HepG2 (cell line): ENCODE measurements at regions not wholly inside any gene's neighbourhood (a gene's known extent, or its start where the extent isn't known, plus 50 kb on each side); places are given as distances from the start of the nearest gene placed in this dataset.

ENCODE experiments used
- ATAD3A ChIP-seq: sonication (generic); formaldehyde crosslinking; IDR thresholded peaks from 2 replicates; pipeline ENCODE4 v1.4.0; 2020; ENCODE audit warnings: missing genetic modification reagents
- CREB1 ChIP-seq, 2 experiments: fragments of 450-650 bp in 1 of 2; IDR thresholded peaks; 2 replicates each; pipeline ENCODE4 v1.6.1; 2016 to 2017; ENCODE audit warnings: control low read depth in 1 of 2, mild to moderate bottlenecking in 1 of 2, missing compliant biosample characterization in 1 of 2, missing genetic modification characterization in 1 of 2
- FOXO1 ChIP-seq: sonication (generic); formaldehyde crosslinking; IDR thresholded peaks from 2 replicates; pipeline ENCODE4 v1.4.0; 2020; ENCODE audit warnings: missing genetic modification reagents
- HMG20B ChIP-seq: conservative IDR thresholded peaks from 2 replicates; pipeline ENCODE4 v1.6.1; 2016; ENCODE audit warnings: missing genetic modification reagents, missing compliant biosample characterization
- KDM5A ChIP-seq: fragments of 200-600 bp; sonication (generic); IDR thresholded peaks from 2 replicates; pipeline ENCODE4 v1.7.0; 2018; ENCODE audit warnings: antibody characterized with exemption, mild to moderate bottlenecking, low read length, borderline replicate concordance
- KLF9 ChIP-seq: IDR thresholded peaks from 2 replicates; pipeline ENCODE4 v1.6.1; 2016; ENCODE audit warnings: low read depth
- NPAS2 ChIP-seq: sonication (generic); formaldehyde crosslinking; IDR thresholded peaks from 2 replicates; pipeline ENCODE4 v1.8.0; 2022; ENCODE audit warnings: mild to moderate bottlenecking, missing genetic modification reagents, borderline replicate concordance
- PRMT3 ChIP-seq: sonication (generic); formaldehyde crosslinking; IDR thresholded peaks from 2 replicates; pipeline ENCODE4 v1.8.1; 2022; ENCODE audit warnings: low read depth, mild to moderate bottlenecking, moderate library complexity, missing genetic modification reagents, borderline replicate concordance
- REST ChIP-seq, 2 experiments: IDR thresholded peaks; 2 replicates each; pipeline ENCODE4 v1.6.1; 2011 to 2012; ENCODE audit warnings: low read length in 2 of 2, borderline replicate concordance in 1 of 2, low read depth in 1 of 2, mild to moderate bottlenecking in 1 of 2, moderate library complexity in 1 of 2
- ZNF235 ChIP-seq: sonication (generic); formaldehyde crosslinking; IDR thresholded peaks from 2 replicates; pipeline ENCODE4 v1.8.1; 2023; ENCODE audit warnings: mild to moderate bottlenecking, missing genetic modification reagents, borderline replicate concordance
- TF ChIP-seq, protein P1 (sequence below): sonication (generic); formaldehyde crosslinking; conservative IDR thresholded peaks from 2 replicates; pipeline ENCODE4 v1.8.1; 2023; ENCODE audit warnings: missing genetic modification reagents
- TF ChIP-seq, protein P2 (sequence below): sonication (generic); formaldehyde crosslinking; IDR thresholded peaks from 2 replicates; pipeline ENCODE4 v1.4.0; 2020; ENCODE audit warnings: missing genetic modification reagents
- TF ChIP-seq, protein P3 (sequence below): fragments of 450-650 bp; IDR thresholded peaks from 2 replicates; pipeline ENCODE4 v1.6.1; 2017
- TF ChIP-seq, protein P4 (sequence below): IDR thresholded peaks from 2 replicates; pipeline ENCODE4 v1.6.1; 2012; ENCODE audit warnings: low read length, improper control_type of control experiment

- TF ChIP-seq REST (IDR thresholded peaks at IDR 0.05; ENCODE audit: borderline replicate concordance in 1 of 2, low read depth in 1 of 2, low read length in 2 of 2): no peak
- TF ChIP-seq HMG20B (CRISPR knock-in tag): no peak
- TF ChIP-seq, protein P1, sequence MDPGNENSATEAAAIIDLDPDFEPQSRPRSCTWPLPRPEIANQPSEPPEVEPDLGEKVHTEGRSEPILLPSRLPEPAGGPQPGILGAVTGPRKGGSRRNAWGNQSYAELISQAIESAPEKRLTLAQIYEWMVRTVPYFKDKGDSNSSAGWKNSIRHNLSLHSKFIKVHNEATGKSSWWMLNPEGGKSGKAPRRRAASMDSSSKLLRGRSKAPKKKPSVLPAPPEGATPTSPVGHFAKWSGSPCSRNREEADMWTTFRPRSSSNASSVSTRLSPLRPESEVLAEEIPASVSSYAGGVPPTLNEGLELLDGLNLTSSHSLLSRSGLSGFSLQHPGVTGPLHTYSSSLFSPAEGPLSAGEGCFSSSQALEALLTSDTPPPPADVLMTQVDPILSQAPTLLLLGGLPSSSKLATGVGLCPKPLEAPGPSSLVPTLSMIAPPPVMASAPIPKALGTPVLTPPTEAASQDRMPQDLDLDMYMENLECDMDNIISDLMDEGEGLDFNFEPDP: no peak
- TF ChIP-seq CREB1 (IDR thresholded peaks at IDR 0.05): no peak
- TF ChIP-seq CREB1 (CRISPR knock-in tag; IDR thresholded peaks at IDR 0.05): no peak
- no peak for TF ChIP-seq ATAD3A (CRISPR knock-in tag)
- no peak for TF ChIP-seq ZNF235 (CRISPR knock-in tag)
- no peak for TF ChIP-seq PRMT3
- TF ChIP-seq, protein P2, sequence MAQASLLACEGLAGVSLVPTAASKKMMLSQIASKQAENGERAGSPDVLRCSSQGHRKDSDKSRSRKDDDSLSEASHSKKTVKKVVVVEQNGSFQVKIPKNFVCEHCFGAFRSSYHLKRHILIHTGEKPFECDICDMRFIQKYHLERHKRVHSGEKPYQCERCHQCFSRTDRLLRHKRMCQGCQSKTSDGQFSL (CRISPR knock-in tag): no peak
- no peak for TF ChIP-seq NPAS2 (CRISPR knock-in tag)
- TF ChIP-seq FOXO1 (CRISPR knock-in tag): no peak
- TF ChIP-seq, protein P3, sequence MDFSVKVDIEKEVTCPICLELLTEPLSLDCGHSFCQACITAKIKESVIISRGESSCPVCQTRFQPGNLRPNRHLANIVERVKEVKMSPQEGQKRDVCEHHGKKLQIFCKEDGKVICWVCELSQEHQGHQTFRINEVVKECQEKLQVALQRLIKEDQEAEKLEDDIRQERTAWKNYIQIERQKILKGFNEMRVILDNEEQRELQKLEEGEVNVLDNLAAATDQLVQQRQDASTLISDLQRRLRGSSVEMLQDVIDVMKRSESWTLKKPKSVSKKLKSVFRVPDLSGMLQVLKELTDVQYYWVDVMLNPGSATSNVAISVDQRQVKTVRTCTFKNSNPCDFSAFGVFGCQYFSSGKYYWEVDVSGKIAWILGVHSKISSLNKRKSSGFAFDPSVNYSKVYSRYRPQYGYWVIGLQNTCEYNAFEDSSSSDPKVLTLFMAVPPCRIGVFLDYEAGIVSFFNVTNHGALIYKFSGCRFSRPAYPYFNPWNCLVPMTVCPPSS: no peak
- TF ChIP-seq, protein P4, sequence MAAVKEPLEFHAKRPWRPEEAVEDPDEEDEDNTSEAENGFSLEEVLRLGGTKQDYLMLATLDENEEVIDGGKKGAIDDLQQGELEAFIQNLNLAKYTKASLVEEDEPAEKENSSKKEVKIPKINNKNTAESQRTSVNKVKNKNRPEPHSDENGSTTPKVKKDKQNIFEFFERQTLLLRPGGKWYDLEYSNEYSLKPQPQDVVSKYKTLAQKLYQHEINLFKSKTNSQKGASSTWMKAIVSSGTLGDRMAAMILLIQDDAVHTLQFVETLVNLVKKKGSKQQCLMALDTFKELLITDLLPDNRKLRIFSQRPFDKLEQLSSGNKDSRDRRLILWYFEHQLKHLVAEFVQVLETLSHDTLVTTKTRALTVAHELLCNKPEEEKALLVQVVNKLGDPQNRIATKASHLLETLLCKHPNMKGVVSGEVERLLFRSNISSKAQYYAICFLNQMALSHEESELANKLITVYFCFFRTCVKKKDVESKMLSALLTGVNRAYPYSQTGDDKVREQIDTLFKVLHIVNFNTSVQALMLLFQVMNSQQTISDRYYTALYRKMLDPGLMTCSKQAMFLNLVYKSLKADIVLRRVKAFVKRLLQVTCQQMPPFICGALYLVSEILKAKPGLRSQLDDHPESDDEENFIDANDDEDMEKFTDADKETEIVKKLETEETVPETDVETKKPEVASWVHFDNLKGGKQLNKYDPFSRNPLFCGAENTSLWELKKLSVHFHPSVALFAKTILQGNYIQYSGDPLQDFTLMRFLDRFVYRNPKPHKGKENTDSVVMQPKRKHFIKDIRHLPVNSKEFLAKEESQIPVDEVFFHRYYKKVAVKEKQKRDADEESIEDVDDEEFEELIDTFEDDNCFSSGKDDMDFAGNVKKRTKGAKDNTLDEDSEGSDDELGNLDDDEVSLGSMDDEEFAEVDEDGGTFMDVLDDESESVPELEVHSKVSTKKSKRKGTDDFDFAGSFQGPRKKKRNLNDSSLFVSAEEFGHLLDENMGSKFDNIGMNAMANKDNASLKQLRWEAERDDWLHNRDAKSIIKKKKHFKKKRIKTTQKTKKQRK: no peak
- TF ChIP-seq KDM5A: no peak
- no peak for TF ChIP-seq KLF9
Observed at GRCh38 chr6:140311146-140311545, 936.7 kb upstream of the CITED2 start (continued).
